Smooth muscle cell (in vitro differentiated cells): ENCODE measurements at regions not wholly inside any gene's neighbourhood (a gene's known extent, or its start where the extent isn't known, plus 50 kb on each side); places are given as distances from the start of the nearest gene placed in this dataset.
A peak's percentile ranks its signal among the peaks of the same experiment; 100 is the strongest.

ENCODE experiments used
- DNase-seq: peaks from one replicate; lab custom pipeline; 2025; ENCODE audit not compliant: unreplicated experiment; lab: John Stamatoyannopoulos, UW
- H2AFZ ChIP-seq: fragments of 200-600 bp; sonication (generic); 2 replicates; pipeline ENCODE4 v1.6.0; 2016; ENCODE audit warnings: antibody characterized with exemption, low read depth, mild to moderate bottlenecking
- H3F3A ChIP-seq: fragments of 200-600 bp; sonication (generic); 2 replicates; pipeline ENCODE4 v1.6.0; 2017; ENCODE audit warnings: antibody characterized with exemption, low read depth
- H3K27ac ChIP-seq: fragments of 200-600 bp; sonication (generic); 2 replicates; pipeline ENCODE4 v1.5.1; 2016; ENCODE audit warnings: low read depth, mild to moderate bottlenecking
- H3K27me3 ChIP-seq: fragments of 200-600 bp; sonication (generic); 2 replicates; pipeline ENCODE4 v1.6.1; 2016; ENCODE audit warnings: low read depth, mild to moderate bottlenecking
- H3K36me3 ChIP-seq: fragments of 200-600 bp; sonication (generic); 2 replicates; pipeline ENCODE4 v1.5.1; 2016; ENCODE audit warnings: low read depth
- H3K4me1 ChIP-seq: fragments of 200-600 bp; sonication (generic); 2 replicates; pipeline ENCODE4 v1.5.1; 2016; ENCODE audit warnings: low read depth
- H3K4me2 ChIP-seq: fragments of 200-600 bp; sonication (generic); 2 replicates; pipeline ENCODE4 v1.6.0; 2016; ENCODE audit warnings: mild to moderate bottlenecking
- H3K4me3 ChIP-seq: fragments of 200-600 bp; sonication (generic); 2 replicates; pipeline ENCODE4 v1.5.1; 2016; ENCODE audit warnings: mild to moderate bottlenecking
- H3K79me2 ChIP-seq: fragments of 200-600 bp; sonication (generic); 2 replicates; pipeline ENCODE4 v1.6.0; 2016; ENCODE audit warnings: low read depth, mild to moderate bottlenecking
- H3K9ac ChIP-seq: fragments of 200-600 bp; sonication (generic); 2 replicates; pipeline ENCODE4 v1.6.0; 2016; ENCODE audit warnings: low read depth
- H3K9me3 ChIP-seq: fragments of 200-600 bp; sonication (generic); replicated peaks from 2 replicates; pipeline ENCODE4 v1.5.1; 2016; ENCODE audit warnings: low read depth
- H4K20me1 ChIP-seq: fragments of 200-600 bp; sonication (generic); 2 replicates; pipeline ENCODE4 v1.6.0; 2016; ENCODE audit warnings: low read depth
- CTCF ChIP-seq: fragments of 200-600 bp; sonication (generic); IDR thresholded peaks from 2 replicates; pipeline ENCODE4 v1.5.1; 2017; ENCODE audit warnings: borderline replicate concordance, mild to moderate bottlenecking, antibody characterized with exemption; ENCODE audit not compliant: insufficient read depth, poor library complexity, severe bottlenecking
- WGBS: methylation state at CpG from one replicate; pipeline ENCODE4 v1.1.7; 2016; ENCODE audit warnings: low lambda C conversion rate; 5-methylcytosine and 5-hydroxymethylcytosine counted together

GRCh38 chr14:65854215-65854614, 441.7 kb downstream of the FUT8 start:
- H3K79me2 ChIP-seq, result no peaks in the 10 kb centered on the region
- peaks cover 6% of the 10 kb centered on the region for H3K27me3 ChIP-seq
- H3K4me3 ChIP-seq, result no peak overlapping the region
- H3F3A ChIP-seq, result no peaks in the 10 kb centered on the region
- peaks cover 1% of the 10 kb centered on the region for H3K4me1 ChIP-seq
- TF ChIP-seq CTCF, result no peak
- no peak for DNase-seq
- no peak overlapping the region for H3K4me2 ChIP-seq
- H3K9ac ChIP-seq, result no peak overlapping the region
- 93% methylated on average over 6 of the region's 6 CpGs for WGBS
- no peak overlapping the region for H2AFZ ChIP-seq
- no peak overlapping the region for H3K27ac ChIP-seq
- no peaks in the 10 kb centered on the region for H4K20me1 ChIP-seq
- no peaks in the 10 kb centered on the region for H3K36me3 ChIP-seq
- H3K9me3 ChIP-seq, result no peaks in the 10 kb centered on the region

- Histone ChIP-seq H3K9me3 (no peaks in the 10 kb centered on the region), H4K20me1 (no peaks in the 10 kb centered on the region), H3K79me2 (no peaks in the 10 kb centered on the region), H3K4me1 (no peaks in the 10 kb centered on the region), H3K36me3 (no peaks in the 10 kb centered on the region), H3F3A (no peaks in the 10 kb centered on the region), H3K4me2 (no peak overlapping the region), H3K27me3 (no peaks in the 10 kb centered on the region), H2AFZ (no peak overlapping the region), H3K9ac (no peak overlapping the region), H3K4me3 (no peak overlapping the region), H3K27ac (no peak overlapping the region)
- no peak for TF ChIP-seq CTCF
- 93% methylated on average over 5 of the region's 5 CpGs for WGBS
- DNase-seq, result no peak
These were observed 448.6 kb downstream of the FUT8 start for GRCh38 chr14:65860956-65861611.

- Histone ChIP-seq H4K20me1 (no peaks in the 10 kb centered on the region), H3K79me2 (no peaks in the 10 kb centered on the region), H3K27ac (no peak overlapping the region), H3K9ac (no peak overlapping the region), H2AFZ (peak overlapping the region; percentile 10), H3K4me2 (peak overlapping the region; percentile 26), H3K4me1 (no peaks in the 10 kb centered on the region), H3F3A (no peaks in the 10 kb centered on the region), H3K9me3 (no peaks in the 10 kb centered on the region), H3K27me3 (peaks cover 6% of the 10 kb centered on the region), H3K36me3 (no peaks in the 10 kb centered on the region), H3K4me3 (no peak overlapping the region)
- 52% methylated on average over 4 of the region's 4 CpGs for WGBS
- DNase-seq, result no peak
- no peak for TF ChIP-seq CTCF
These were observed 452.0 kb downstream of the FUT8 start for GRCh38 chr14:65864549-65864948.

DNA sequence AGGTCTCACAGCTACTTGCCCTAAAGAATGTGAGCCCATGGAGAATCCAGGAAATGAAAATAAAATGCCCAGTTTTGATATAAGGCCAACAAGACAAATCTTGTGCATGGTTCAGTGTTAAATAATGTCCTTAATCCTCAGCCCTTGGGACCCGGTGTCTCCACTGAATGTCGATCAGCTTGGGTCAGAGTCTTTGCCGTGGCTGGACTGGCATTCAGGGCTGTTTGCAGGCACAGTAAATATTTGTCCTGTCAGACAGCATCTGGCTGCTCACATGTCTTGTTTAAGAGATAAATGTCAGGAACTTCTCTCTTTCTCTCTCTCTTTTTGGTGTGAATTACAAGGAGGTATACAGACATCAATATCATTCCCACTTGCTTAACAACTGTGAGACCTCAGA, 452.5 kb downstream of the FUT8 start:
- Histone ChIP-seq H3K4me1 (no peaks in the 10 kb centered on the region), H3K27me3 (peaks cover 6% of the 10 kb centered on the region), H4K20me1 (no peaks in the 10 kb centered on the region), H3K27ac (no peak overlapping the region), H3K4me3 (no peak overlapping the region), H3K4me2 (peak overlapping the region; percentile 26), H3K9ac (no peak overlapping the region), H3K9me3 (no peaks in the 10 kb centered on the region), H3K79me2 (no peaks in the 10 kb centered on the region), H2AFZ (peak overlapping the region; percentile 10), H3K36me3 (no peaks in the 10 kb centered on the region), H3F3A (no peaks in the 10 kb centered on the region)
- TF ChIP-seq CTCF, result no peak
- no peak for DNase-seq
- WGBS, result 40% methylated on average over 3 of the region's 3 CpGs
